ENCODE measurements at regions not wholly inside any gene's neighbourhood (a gene's known extent, or its start where the extent isn't known, plus 50 kb on each side); places are given as distances from the start of the nearest gene placed in this dataset.

DNA sequence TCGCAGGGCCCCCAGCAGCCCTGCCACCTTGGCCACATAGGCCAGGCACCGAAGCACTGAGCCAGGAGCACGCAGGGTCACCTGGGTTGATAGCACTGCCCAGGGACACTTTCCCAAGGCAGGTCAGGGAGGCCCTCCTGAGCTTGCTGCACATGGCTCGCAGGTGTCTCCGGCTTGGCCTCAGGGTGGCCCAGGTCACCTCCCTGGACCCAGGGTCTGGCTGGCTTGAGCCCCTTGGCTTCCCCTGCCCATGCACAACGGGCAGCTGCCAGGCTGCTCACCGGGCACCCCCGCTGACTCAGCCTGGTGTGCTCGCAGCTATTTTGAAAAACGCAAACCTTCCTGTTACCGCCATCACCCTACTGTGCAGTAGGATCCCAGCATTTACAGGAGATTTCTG is 502.3 kb downstream of the EIPR1 start:
- POLR2A ChIA-PET (ENCODE audit: unreplicated experiment): no interaction called here
- peaks cover 52% of the 10 kb centered on the region for H3K9me3 ChIP-seq (ENCODE audit: control insufficient read depth, insufficient read depth, low read length)
- no peak overlapping the region for H2BK5ac ChIP-seq (ENCODE audit: low read depth, low read length, poor library complexity, severe bottlenecking)

More for the DNA sequence above, 502.3 kb downstream of the EIPR1 start:
- no TSS peak for BruUV-seq (replicated peaks)
- H3K4me2 ChIP-seq (ENCODE audit: low read depth, low read length): no peak overlapping the region
- TF ChIP-seq RAD21 (IDR thresholded peaks at IDR 0.05; ENCODE audit: low read length) (no peak), POLR2A (IDR thresholded peaks at IDR 0.05; ENCODE audit: low read depth, low read length) (no peak), MXI1 (IDR thresholded peaks at IDR 0.05; ENCODE audit: borderline replicate concordance, low read depth, low read length) (no peak), SMC3 (IDR thresholded peaks at IDR 0.05; ENCODE audit: low read depth, low read length) (no peak), MAFK (IDR thresholded peaks at IDR 0.05; ENCODE audit: low read depth, low read length) (no peak), FOS (IDR thresholded peaks at IDR 0.05; ENCODE audit: low read depth, low read length) (no peak), NFE2L2 (IDR thresholded peaks at IDR 0.05; ENCODE audit: low read depth, low read length) (no peak), CEBPB (IDR thresholded peaks at IDR 0.05; ENCODE audit: low read depth, low read length) (no peak)
- TF ChIP-seq, protein P1, sequence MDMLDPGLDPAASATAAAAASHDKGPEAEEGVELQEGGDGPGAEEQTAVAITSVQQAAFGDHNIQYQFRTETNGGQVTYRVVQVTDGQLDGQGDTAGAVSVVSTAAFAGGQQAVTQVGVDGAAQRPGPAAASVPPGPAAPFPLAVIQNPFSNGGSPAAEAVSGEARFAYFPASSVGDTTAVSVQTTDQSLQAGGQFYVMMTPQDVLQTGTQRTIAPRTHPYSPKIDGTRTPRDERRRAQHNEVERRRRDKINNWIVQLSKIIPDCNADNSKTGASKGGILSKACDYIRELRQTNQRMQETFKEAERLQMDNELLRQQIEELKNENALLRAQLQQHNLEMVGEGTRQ (IDR thresholded peaks at IDR 0.05; ENCODE audit: low read depth, low read length): no peak
- no peak for ATAC-seq (ENCODE audit: low read depth)
- H3K27ac ChIP-seq (ENCODE audit: insufficient read depth, low read length): no peak overlapping the region
- no peak overlapping the region for H4K5ac ChIP-seq (ENCODE audit: low read depth, low read length)
- no peaks in the 10 kb centered on the region for H3K9me1 ChIP-seq (ENCODE audit: insufficient read depth, low read length)
- no peak overlapping the region for H2BK15ac ChIP-seq (ENCODE audit: low read depth, low read length)
- no peak overlapping the region for H3K4me3 ChIP-seq (ENCODE audit: insufficient read depth, low read depth, low read length)
- no peaks in the 10 kb centered on the region for H3K36me3 ChIP-seq (ENCODE audit: control insufficient read depth, insufficient read depth, low read length)
- H2AFZ ChIP-seq (replicated peaks; ENCODE audit: low read length, poor library complexity): no peak overlapping the region
- H3K56ac ChIP-seq (ENCODE audit: extremely low read depth, insufficient read depth, low read length): no peak overlapping the region
- no peaks in the 10 kb centered on the region for H3K4me1 ChIP-seq (ENCODE audit: control insufficient read depth, insufficient read depth, low read length)
- in situ Hi-C loops (cut with MboI; ENCODE audit: low sequenced_read_pairs) (no loop called here), intact Hi-C loops (cut with micrococcal nuclease) (no loop called here), dilution Hi-C loops (cut with HindIII; ENCODE audit: low sequenced_read_pairs, unreplicated experiment) (no loop called here)
- no peak overlapping the region for H4K8ac ChIP-seq (ENCODE audit: low read depth in 2 of 2, low read length in 2 of 2)
- no peak overlapping the region for H2AK9ac ChIP-seq (replicated peaks; ENCODE audit: low read depth, low read length, poor library complexity)
- no peak overlapping the region for H2BK20ac ChIP-seq (ENCODE audit: low read depth, low read length)
- H3K27me3 ChIP-seq (ENCODE audit: control insufficient read depth, insufficient read depth, low read length): no peaks in the 10 kb centered on the region
- DNase-seq: no peak
- H3K14ac ChIP-seq (replicated peaks; ENCODE audit: low read depth, low read length): no peak overlapping the region
- no peak overlapping the region for H3K9ac ChIP-seq (ENCODE audit: low read depth, low read length)
- H3K23ac ChIP-seq (ENCODE audit: low read depth, low read length): no peak overlapping the region
- H4K20me1 ChIP-seq (ENCODE audit: insufficient read depth, low read length): no peaks in the 10 kb centered on the region
- H2AK5ac ChIP-seq (ENCODE audit: low read depth, low read length): no peak overlapping the region
- no peak overlapping the region for H2BK120ac ChIP-seq (ENCODE audit: low read depth, low read length)
- no peaks in the 10 kb centered on the region for H3K79me1 ChIP-seq (ENCODE audit: low read depth in 1 of 2, low read length in 2 of 2)
- H3K18ac ChIP-seq (ENCODE audit: low read depth, low read length): no peak overlapping the region
- WGBS, 2 experiments (ENCODE audit: extremely low coverage in 2 of 2, insufficient read length in 1 of 2): 69% methylated on average over 4 of the region's 11 CpGs; no CpG with 5 or more reads in 1 of the 2 experiments
- CTCF ChIA-PET: no interaction called here
- H4K91ac ChIP-seq (ENCODE audit: insufficient read depth, low read depth, low read length): no peak overlapping the region
- H3K4ac ChIP-seq (ENCODE audit: low read depth, low read length): no peak overlapping the region
